GM20000 (cell line): ENCODE measurements at regions not wholly inside any gene's neighbourhood (a gene's known extent, or its start where the extent isn't known, plus 50 kb on each side); places are given as distances from the start of the nearest gene placed in this dataset.

Experiments
- DNase-seq: peaks from one replicate; pipeline ENCODE4 v3.0.0; 2012; ENCODE audit warnings: low spot score
- TF ChIP-seq, protein P1 (sequence below): IDR thresholded peaks from 2 replicates; pipeline ENCODE4 v1.5.1; 2012; ENCODE audit warnings: mild to moderate bottlenecking, control low read depth; ENCODE audit errors: extremely low read depth, missing control alignments

GRCh38 chr4:15182600-15183220 is 180.4 kb downstream of the CPEB2 start:
- no peak for DNase-seq
- TF ChIP-seq, protein P1, sequence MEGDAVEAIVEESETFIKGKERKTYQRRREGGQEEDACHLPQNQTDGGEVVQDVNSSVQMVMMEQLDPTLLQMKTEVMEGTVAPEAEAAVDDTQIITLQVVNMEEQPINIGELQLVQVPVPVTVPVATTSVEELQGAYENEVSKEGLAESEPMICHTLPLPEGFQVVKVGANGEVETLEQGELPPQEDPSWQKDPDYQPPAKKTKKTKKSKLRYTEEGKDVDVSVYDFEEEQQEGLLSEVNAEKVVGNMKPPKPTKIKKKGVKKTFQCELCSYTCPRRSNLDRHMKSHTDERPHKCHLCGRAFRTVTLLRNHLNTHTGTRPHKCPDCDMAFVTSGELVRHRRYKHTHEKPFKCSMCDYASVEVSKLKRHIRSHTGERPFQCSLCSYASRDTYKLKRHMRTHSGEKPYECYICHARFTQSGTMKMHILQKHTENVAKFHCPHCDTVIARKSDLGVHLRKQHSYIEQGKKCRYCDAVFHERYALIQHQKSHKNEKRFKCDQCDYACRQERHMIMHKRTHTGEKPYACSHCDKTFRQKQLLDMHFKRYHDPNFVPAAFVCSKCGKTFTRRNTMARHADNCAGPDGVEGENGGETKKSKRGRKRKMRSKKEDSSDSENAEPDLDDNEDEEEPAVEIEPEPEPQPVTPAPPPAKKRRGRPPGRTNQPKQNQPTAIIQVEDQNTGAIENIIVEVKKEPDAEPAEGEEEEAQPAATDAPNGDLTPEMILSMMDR = no peak

GRCh38 chr4:15186149-15186548 is 183.9 kb downstream of the CPEB2 start:
- no peak for DNase-seq
- TF ChIP-seq, protein P1 = no peak

GRCh38 chr4:15186806-15187205 is 184.5 kb downstream of the CPEB2 start:
- DNase-seq = no peak
- TF ChIP-seq, protein P1 = no peak

DNA sequence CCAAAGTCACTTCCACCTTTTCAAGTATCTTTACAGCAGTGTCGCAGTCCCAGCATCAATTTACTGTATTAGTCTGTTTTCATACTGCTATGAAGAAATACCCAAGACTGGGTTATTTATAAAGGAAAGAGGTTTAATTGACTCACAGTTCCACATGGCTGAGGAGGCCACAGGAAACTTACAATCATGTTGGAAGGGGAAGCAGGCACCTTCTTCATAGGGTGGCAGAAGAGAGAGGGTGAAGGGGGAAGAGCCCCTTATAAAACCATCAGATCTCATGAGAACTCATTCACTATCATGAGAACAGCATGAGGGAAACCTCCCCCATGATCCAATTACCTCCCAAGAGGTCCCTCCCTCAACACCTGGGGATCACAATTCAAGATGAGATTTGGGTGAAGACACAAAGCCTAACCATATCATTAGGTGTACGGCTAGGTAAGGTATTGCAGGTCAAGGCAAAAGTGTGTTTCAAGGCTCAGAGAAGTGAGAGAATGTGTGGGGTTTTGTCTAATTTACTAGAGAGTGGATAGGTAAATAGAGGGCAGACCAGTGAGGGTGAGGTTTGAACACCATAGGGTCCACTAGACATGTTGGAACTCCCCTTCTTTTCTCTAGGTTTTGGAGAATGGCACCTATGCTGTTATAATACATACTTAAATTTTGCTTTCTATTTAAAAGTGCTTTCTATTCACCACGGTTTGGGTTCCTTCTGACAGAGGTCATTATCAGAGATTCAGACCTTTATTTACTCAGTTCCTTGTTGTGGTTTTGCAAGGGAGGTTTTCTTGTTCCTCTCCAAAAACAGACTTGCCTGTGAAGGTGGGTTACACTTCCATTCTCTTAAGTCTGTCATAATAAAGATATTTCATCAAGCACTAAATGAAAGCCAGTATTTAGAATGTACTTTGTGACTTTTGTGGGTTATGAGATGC is 186.6 kb downstream of the CPEB2 start:
- peak; percentile 15 for DNase-seq
- TF ChIP-seq, protein P1 = no peak

DNA sequence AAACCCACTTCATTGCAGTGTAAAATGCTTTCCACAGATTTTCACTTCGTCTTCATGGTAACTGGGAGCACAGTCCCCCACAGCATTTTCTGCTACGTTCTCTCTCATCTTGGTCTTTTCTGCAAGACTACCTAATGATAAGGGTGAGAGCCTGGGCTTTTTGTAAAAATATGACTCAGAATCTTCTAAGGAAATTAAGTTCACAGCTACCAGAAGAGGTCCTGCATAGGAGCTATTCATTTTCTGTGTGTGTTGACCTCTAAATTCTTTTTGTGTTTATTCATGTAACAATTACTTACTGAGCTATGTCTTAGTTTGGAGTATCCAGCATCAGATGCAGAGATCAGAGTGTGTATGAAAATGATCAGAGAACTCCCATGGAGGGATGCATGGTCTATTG is 192.2 kb downstream of the CPEB2 start:
- DNase-seq = no peak
- TF ChIP-seq, protein P1 = no peak

DNA sequence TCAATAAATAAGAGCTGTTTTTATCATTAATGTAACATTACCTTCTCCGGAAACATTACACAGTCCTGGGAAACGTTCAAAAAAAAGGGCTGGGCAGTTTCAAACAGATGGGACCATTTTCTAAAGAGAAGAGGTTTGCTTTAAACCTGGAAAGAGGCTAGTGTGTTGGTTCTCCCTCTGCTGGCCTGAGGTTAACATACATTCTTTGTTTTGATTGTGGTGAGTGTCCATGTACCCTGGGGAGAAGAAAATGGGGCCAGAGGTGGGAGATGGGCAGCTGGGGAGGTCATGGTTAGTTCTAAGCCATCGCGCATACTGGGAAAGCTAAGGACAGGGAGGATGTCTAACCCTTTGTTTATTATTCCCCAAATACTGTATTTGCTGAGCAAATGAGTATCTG is 194.7 kb downstream of the CPEB2 start:
- no peak for DNase-seq
- TF ChIP-seq, protein P1 = no peak

- no peak for DNase-seq
- TF ChIP-seq, protein P1 = no peak
Observed at GRCh38 chr4:15198070-15198727, 195.9 kb downstream of the CPEB2 start.
